MM.1S (cell line): ENCODE measurements at regions not wholly inside any gene's neighbourhood (a gene's known extent, or its start where the extent isn't known, plus 50 kb on each side); places are given as distances from the start of the nearest gene placed in this dataset.

Experiments used
- DNase-seq: peaks from one replicate; pipeline ENCODE4 v3.0.0-alpha.2; 2015
- H2AFZ ChIP-seq: fragments of 300-600 bp; sonication (generic); 2 replicates; pipeline ENCODE4 v1.6.0; 2016; ENCODE audit warnings: antibody characterized with exemption, low read length
- H3F3A ChIP-seq: fragments of 300-600 bp; sonication (generic); 2 replicates; pipeline ENCODE4 v1.6.1; 2016; ENCODE audit warnings: mild to moderate bottlenecking, antibody characterized with exemption, low read length, moderate library complexity, mixed read lengths; ENCODE audit not compliant: insufficient read depth
- H3K27ac ChIP-seq: fragments of 300-600 bp; sonication (generic); 2 replicates; pipeline ENCODE4 v1.5.1; 2016; ENCODE audit warnings: mild to moderate bottlenecking, low read length
- H3K27me3 ChIP-seq: fragments of 300-600 bp; sonication (generic); replicated peaks from 2 replicates; pipeline ENCODE4 v1.6.0; 2016; ENCODE audit warnings: low read length; ENCODE audit not compliant: insufficient read depth
- H3K36me3 ChIP-seq: fragments of 300-600 bp; sonication (generic); replicated peaks from 2 replicates; pipeline ENCODE4 v1.6.1; 2016; ENCODE audit warnings: mild to moderate bottlenecking, low read length, mixed read lengths; ENCODE audit not compliant: insufficient read depth
- H3K4me1 ChIP-seq: fragments of 300-600 bp; sonication (generic); 2 replicates; pipeline ENCODE4 v1.6.1; 2016; ENCODE audit warnings: low read length, mixed read lengths
- H3K4me2 ChIP-seq: fragments of 300-600 bp; sonication (generic); 2 replicates; pipeline ENCODE4 v1.6.0; 2016; ENCODE audit warnings: low read depth, low read length
- H3K4me3 ChIP-seq: fragments of 300-600 bp; sonication (generic); 2 replicates; pipeline ENCODE4 v1.5.1; 2016; ENCODE audit warnings: low read length, mixed read lengths
- H3K79me2 ChIP-seq: fragments of 300-600 bp; sonication (generic); 2 replicates; pipeline ENCODE4 v1.6.1; 2016; ENCODE audit warnings: mixed run types, low read length, mixed read lengths
- H3K9ac ChIP-seq: fragments of 300-600 bp; sonication (generic); 2 replicates; pipeline ENCODE4 v1.6.1; 2016; ENCODE audit warnings: low read length, mixed read lengths
- H3K9me2 ChIP-seq: fragments of 300-600 bp; sonication (generic); replicated peaks from 2 replicates; pipeline ENCODE4 v1.6.1; 2016; ENCODE audit warnings: mild to moderate bottlenecking, low read length, mixed read lengths; ENCODE audit not compliant: insufficient read depth
- H3K9me3 ChIP-seq: fragments of 300-600 bp; sonication (generic); replicated peaks from 2 replicates; pipeline ENCODE4 v1.6.1; 2016; ENCODE audit warnings: mild to moderate bottlenecking, low read length, mixed read lengths; ENCODE audit not compliant: insufficient read depth
- H4K20me1 ChIP-seq: fragments of 300-600 bp; sonication (generic); 2 replicates; pipeline ENCODE4 v1.6.1; 2016; ENCODE audit warnings: mild to moderate bottlenecking, low read length, moderate library complexity, mixed read lengths; ENCODE audit not compliant: insufficient read depth
- EZH2 ChIP-seq: fragments of 300-600 bp; sonication (generic); optimal IDR thresholded peaks from 2 replicates; pipeline ENCODE3; 2017; ENCODE audit warnings: low read depth, mild to moderate bottlenecking, antibody characterized with exemption, low read length, mixed read lengths
- EZH2phosphoT487 ChIP-seq: fragments of 300-600 bp; sonication (generic); IDR thresholded peaks from 2 replicates; pipeline ENCODE4 v1.6.1; 2018; ENCODE audit warnings: antibody characterized with exemption, low read length
- TF ChIP-seq, protein P1 (sequence below): fragments of 300-600 bp; sonication (generic); IDR thresholded peaks from 2 replicates; pipeline ENCODE4 v1.5.1; 2016; ENCODE audit warnings: antibody characterized with exemption, low read length, mixed read lengths

DNA sequence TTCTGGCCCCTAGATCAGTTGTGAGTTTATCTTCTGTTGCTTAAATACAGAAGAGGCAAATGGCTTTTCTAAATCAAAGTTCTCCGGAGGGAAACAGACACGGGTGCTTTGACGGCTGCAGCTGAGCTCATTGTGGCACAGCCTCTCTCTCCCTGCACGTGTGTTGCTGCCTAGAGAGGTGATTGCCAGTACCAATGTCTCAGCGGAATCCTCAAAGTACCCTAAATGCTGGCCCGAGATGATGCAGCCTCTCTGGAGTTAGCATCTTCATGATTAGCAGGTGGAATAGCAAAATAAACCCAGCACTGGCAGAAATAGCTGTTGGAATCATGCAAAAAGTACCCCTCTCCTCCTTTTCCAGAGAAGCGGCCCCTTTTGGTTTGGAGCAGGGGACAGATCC lies 192.2 kb downstream of the PRDM2 start:
- Histone ChIP-seq H3K4me1 (no peaks in the 10 kb centered on the region), H3K9me2 (no peaks in the 10 kb centered on the region), H3K9ac (no peak overlapping the region), H3K79me2 (no peaks in the 10 kb centered on the region), H4K20me1 (no peaks in the 10 kb centered on the region), H3K36me3 (no peaks in the 10 kb centered on the region), H3K9me3 (no peaks in the 10 kb centered on the region), H2AFZ (no peak overlapping the region), H3K4me2 (no peak overlapping the region), H3K27ac (no peak overlapping the region), H3K27me3 (no peaks in the 10 kb centered on the region), H3F3A (no peaks in the 10 kb centered on the region), H3K4me3 (no peak overlapping the region)
- no peak for DNase-seq
- TF ChIP-seq EZH2 (no peak), EZH2phosphoT487 (no peak)
- TF ChIP-seq, protein P1, sequence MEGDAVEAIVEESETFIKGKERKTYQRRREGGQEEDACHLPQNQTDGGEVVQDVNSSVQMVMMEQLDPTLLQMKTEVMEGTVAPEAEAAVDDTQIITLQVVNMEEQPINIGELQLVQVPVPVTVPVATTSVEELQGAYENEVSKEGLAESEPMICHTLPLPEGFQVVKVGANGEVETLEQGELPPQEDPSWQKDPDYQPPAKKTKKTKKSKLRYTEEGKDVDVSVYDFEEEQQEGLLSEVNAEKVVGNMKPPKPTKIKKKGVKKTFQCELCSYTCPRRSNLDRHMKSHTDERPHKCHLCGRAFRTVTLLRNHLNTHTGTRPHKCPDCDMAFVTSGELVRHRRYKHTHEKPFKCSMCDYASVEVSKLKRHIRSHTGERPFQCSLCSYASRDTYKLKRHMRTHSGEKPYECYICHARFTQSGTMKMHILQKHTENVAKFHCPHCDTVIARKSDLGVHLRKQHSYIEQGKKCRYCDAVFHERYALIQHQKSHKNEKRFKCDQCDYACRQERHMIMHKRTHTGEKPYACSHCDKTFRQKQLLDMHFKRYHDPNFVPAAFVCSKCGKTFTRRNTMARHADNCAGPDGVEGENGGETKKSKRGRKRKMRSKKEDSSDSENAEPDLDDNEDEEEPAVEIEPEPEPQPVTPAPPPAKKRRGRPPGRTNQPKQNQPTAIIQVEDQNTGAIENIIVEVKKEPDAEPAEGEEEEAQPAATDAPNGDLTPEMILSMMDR, result no peak

DNA sequence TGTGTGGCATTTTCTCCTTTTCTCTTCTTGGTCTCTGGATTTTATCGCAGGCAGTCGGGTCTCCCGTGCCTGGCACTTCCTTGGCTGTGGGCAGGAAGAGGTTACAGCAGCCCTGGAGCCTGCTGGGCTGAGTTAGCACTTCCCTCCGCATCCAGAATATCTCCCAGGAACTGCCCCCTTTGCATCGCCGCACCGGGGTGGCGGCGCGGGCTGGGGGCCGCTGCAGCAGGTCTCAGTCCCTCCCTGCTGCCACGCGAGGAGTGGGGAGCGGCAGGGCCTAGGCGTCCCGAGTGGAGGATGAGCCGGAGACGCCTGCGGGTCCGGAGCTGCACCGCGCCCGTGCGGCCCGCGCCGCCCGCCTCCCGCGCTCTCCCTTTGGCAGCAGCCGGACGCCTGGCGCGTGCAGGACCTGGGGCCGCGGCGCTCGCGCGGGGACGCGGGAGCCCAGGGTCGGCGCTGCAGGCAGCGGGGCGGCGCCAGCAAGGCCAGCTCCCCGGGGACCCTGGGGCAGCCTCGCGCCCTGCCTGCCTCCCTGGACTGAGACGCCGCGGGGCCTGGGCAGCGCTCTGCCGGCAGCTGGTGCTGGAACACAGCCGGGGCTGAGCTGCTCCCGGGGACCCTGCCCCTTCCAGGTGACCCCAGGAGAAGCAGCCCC lies 192.8 kb downstream of the PRDM2 start:
- Histone ChIP-seq H3F3A (no peaks in the 10 kb centered on the region), H3K27ac (no peak overlapping the region), H3K9me2 (no peaks in the 10 kb centered on the region), H2AFZ (no peak overlapping the region), H4K20me1 (no peaks in the 10 kb centered on the region), H3K36me3 (no peaks in the 10 kb centered on the region), H3K27me3 (no peaks in the 10 kb centered on the region), H3K79me2 (no peaks in the 10 kb centered on the region), H3K4me2 (no peak overlapping the region), H3K4me1 (no peaks in the 10 kb centered on the region), H3K9me3 (no peaks in the 10 kb centered on the region), H3K4me3 (no peak overlapping the region), H3K9ac (no peak overlapping the region)
- no peak for DNase-seq
- TF ChIP-seq, protein P1, result no peak

DNA sequence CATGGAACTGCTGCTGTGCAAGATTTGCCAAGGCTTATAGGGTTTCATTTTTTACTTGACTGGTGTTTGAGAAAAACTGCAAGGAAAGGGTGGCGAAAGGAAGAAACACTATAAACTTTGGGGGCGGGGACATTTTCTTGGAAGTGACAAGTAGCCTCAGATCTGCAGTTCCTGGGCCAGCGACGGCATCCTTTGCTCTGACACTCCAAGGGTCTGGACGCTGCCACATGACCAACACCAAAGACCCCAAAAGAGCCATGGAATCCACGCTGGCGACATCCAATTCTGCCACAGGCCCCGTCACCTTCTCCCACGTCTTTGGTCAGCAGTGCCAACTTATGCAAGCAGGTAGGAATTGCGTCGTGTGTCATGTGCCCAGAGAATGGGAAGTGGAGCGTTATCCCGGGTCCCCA lies 193.4 kb downstream of the PRDM2 start:
- Histone ChIP-seq H2AFZ (no peak overlapping the region), H3K27me3 (no peaks in the 10 kb centered on the region), H3K36me3 (no peaks in the 10 kb centered on the region), H3K4me1 (no peaks in the 10 kb centered on the region), H3F3A (no peaks in the 10 kb centered on the region), H3K9me3 (no peaks in the 10 kb centered on the region), H3K79me2 (no peaks in the 10 kb centered on the region), H3K4me3 (no peak overlapping the region), H3K9ac (no peak overlapping the region), H3K4me2 (no peak overlapping the region), H3K9me2 (no peaks in the 10 kb centered on the region), H4K20me1 (no peaks in the 10 kb centered on the region), H3K27ac (no peak overlapping the region)
- DNase-seq, result no peak
- TF ChIP-seq EZH2, result no peak
- TF ChIP-seq, protein P1, result no peak
- TF ChIP-seq EZH2phosphoT487, result no peak
